Loucy (cell line): ENCODE measurements at regions not wholly inside any gene's neighbourhood (a gene's known extent, or its start where the extent isn't known, plus 50 kb on each side); places are given as distances from the start of the nearest gene placed in this dataset.

Experiments used
- EZH2phosphoT487 ChIP-seq: fragments of 200-600 bp; IDR thresholded peaks from 2 replicates; pipeline ENCODE4 v1.6.1; 2018; ENCODE audit warnings: antibody characterized with exemption, mild to moderate bottlenecking, moderate library complexity, borderline replicate concordance
- TF ChIP-seq, protein P1 (sequence below): fragments of 200-600 bp; sonication (generic); conservative IDR thresholded peaks from 2 replicates; pipeline ENCODE4 v1.5.1; 2014; ENCODE audit warnings: mild to moderate bottlenecking, antibody characterized with exemption, low read length

DNA sequence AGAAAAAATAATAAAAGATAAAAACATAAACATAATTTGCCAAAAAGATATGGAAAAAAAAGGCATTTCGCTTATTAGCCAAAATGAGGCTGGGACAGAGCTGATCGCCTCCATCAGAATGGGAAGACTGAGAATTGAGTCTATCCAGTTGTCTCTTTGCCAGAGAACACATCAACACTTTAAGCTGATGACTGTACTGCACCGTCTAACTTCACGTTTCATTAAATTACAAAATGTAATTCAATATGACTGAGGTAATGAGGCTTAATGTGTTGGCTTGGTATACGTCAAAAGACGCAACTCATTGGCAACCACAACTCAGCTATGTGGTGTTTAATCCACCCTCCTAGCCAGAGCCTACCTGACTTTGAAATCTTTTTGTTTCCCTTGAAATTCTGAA lies 462.7 kb upstream of the CD180 start:
- TF ChIP-seq, protein P1, sequence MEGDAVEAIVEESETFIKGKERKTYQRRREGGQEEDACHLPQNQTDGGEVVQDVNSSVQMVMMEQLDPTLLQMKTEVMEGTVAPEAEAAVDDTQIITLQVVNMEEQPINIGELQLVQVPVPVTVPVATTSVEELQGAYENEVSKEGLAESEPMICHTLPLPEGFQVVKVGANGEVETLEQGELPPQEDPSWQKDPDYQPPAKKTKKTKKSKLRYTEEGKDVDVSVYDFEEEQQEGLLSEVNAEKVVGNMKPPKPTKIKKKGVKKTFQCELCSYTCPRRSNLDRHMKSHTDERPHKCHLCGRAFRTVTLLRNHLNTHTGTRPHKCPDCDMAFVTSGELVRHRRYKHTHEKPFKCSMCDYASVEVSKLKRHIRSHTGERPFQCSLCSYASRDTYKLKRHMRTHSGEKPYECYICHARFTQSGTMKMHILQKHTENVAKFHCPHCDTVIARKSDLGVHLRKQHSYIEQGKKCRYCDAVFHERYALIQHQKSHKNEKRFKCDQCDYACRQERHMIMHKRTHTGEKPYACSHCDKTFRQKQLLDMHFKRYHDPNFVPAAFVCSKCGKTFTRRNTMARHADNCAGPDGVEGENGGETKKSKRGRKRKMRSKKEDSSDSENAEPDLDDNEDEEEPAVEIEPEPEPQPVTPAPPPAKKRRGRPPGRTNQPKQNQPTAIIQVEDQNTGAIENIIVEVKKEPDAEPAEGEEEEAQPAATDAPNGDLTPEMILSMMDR = no peak
- no peak for TF ChIP-seq EZH2phosphoT487
